ENCODE measurements at regions not wholly inside any gene's neighbourhood (a gene's known extent, or its start where the extent isn't known, plus 50 kb on each side); places are given as distances from the start of the nearest gene placed in this dataset.
"Not testable (repeated sequence)": the region's sequence is repeated elsewhere in the genome, so short reads cannot be mapped to it uniquely, and the experiment has no call there.

- H3K9ac ChIP-seq (replicated peaks in 1 of 4; ENCODE audit: extremely low read depth in 1 of 4, low read depth in 3 of 4, low read length in 3 of 4); H3K18ac ChIP-seq (ENCODE audit: extremely low read depth, low read length); H2BK15ac ChIP-seq (ENCODE audit: low read length); H4K91ac ChIP-seq (replicated peaks; ENCODE audit: insufficient read length, low read length); H3K4me3 ChIP-seq (ENCODE audit: extremely low read depth in 1 of 4, insufficient read depth in 2 of 4, low read depth in 3 of 4, low read length in 4 of 4); FAIRE-seq; H2AFZ ChIP-seq (ENCODE audit: low read length); H3K23me2 ChIP-seq (ENCODE audit: low read depth, low read length); H3K23ac ChIP-seq (ENCODE audit: insufficient read length); H3K36me3 ChIP-seq (ENCODE audit: control insufficient read depth in 2 of 4, insufficient read depth in 4 of 4, low read length in 3 of 4); H4K5ac ChIP-seq (ENCODE audit: insufficient read length, low read depth, low read length); H4K20me1 ChIP-seq (replicated peaks in 1 of 2; ENCODE audit: control insufficient read depth in 1 of 2, insufficient read depth in 2 of 2, low read length in 2 of 2); H3K56ac ChIP-seq (replicated peaks; ENCODE audit: insufficient read length, low read depth, low read length); H2AK5ac ChIP-seq (ENCODE audit: low read depth, low read length); H2BK5ac ChIP-seq (ENCODE audit: low read depth, low read length); H4K8ac ChIP-seq (ENCODE audit: extremely low read depth, insufficient read depth, low read length); H3K79me1 ChIP-seq (ENCODE audit: low read depth, low read length); H3K4me2 ChIP-seq (ENCODE audit: insufficient read depth in 1 of 2, low read depth in 2 of 2, low read length in 2 of 2); H3K14ac ChIP-seq (ENCODE audit: insufficient read length); DNase-seq (ENCODE audit: low read depth in 1 of 2, low spot score in 2 of 2); H3K4ac ChIP-seq (replicated peaks; ENCODE audit: insufficient read length, low read depth, low read length); H3K79me2 ChIP-seq (ENCODE audit: control insufficient read depth in 1 of 2, insufficient read depth in 2 of 2, low read length in 2 of 2); H3K27ac ChIP-seq (ENCODE audit: low read depth, low read length); H2BK20ac ChIP-seq (ENCODE audit: low read length); H2BK120ac ChIP-seq (replicated peaks; ENCODE audit: low read depth, low read length); H3K4me1 ChIP-seq (replicated peaks in 1 of 4; ENCODE audit: control insufficient read depth in 3 of 4, insufficient read depth in 4 of 4, low read length in 3 of 4); H2BK12ac ChIP-seq (ENCODE audit: low read depth, low read length); H3K27me3 ChIP-seq (replicated peaks in 1 of 4; ENCODE audit: control insufficient read depth in 3 of 4, extremely low read depth in 1 of 4, insufficient read depth in 3 of 4, low read length in 3 of 4); POLR2A ChIA-PET (ENCODE audit: partially characterized antibody): not testable (repeated sequence)
- CTCF ChIA-PET (ENCODE audit: partially characterized antibody), result interaction anchor here (1.3 to 2.5 kb wide), 2 partner anchors 14 to 54 kb away, joined by 4 to 6 read pairs; no protein-coding TSS in a partner anchor
- 85% methylated on average over 4 of the region's 4 CpGs; no CpG with 5 or more reads in 1 of the 2 experiments for WGBS, 2 experiments (ENCODE audit: extremely low coverage in 1 of 2, insufficient coverage in 1 of 2, insufficient read length in 1 of 2, insufficient replicate concordance in 2 of 2, low coverage in 1 of 2, low lambda C conversion rate in 2 of 2, missing lambda C conversion rate in 1 of 2)
- peaks cover 3 to 15% of the 10 kb centered on the region in 2 experiments; a peak in 3 of 4 replicates for H3K9me3 ChIP-seq (ENCODE audit: insufficient read depth in 2 of 2, low read depth in 1 of 2, low read length in 1 of 2)
Measured at GRCh38 chr17:74143318-74143717, 60.2 kb upstream of the RPL38 start.
